ENCODE measurements at regions not wholly inside any gene's neighbourhood (a gene's known extent, or its start where the extent isn't known, plus 50 kb on each side); places are given as distances from the start of the nearest gene placed in this dataset.

GRCh38 chr21:19557046-19557445 is 1153.5 kb upstream of the TMPRSS15 start:
- H3K36me3 Mint-ChIP-seq (ENCODE audit: insufficient read depth) = no peaks in the 10 kb centered on the region
- H3K4me1 Mint-ChIP-seq (ENCODE audit: low read depth) = no peaks in the 10 kb centered on the region
- peaks cover 15% of the 10 kb centered on the region for H3K9me3 Mint-ChIP-seq
- DNase-seq (no peak), ATAC-seq (no peak)
- no peak overlapping the region for H3K4me3 Mint-ChIP-seq
- no peaks in the 10 kb centered on the region for H3K27me3 Mint-ChIP-seq (ENCODE audit: low read depth)

GRCh38 chr21:19557488-19557887 is 1153.9 kb upstream of the TMPRSS15 start:
- Mint-ChIP-seq H3K9me3 (peaks cover 15% of the 10 kb centered on the region), H3K4me1 (ENCODE audit: low read depth) (no peaks in the 10 kb centered on the region), H3K4me3 (no peak overlapping the region), H3K36me3 (ENCODE audit: insufficient read depth) (no peaks in the 10 kb centered on the region), H3K27me3 (ENCODE audit: low read depth) (no peaks in the 10 kb centered on the region)
- DNase-seq (no peak), ATAC-seq (no peak)

GRCh38 chr21:19565587-19565986 is 1162.0 kb upstream of the TMPRSS15 start:
- no peak for DNase-seq
- Mint-ChIP-seq H3K4me3 (no peak overlapping the region), H3K4me1 (ENCODE audit: low read depth) (no peaks in the 10 kb centered on the region), H3K27me3 (ENCODE audit: low read depth) (no peaks in the 10 kb centered on the region), H3K9me3 (peaks cover 3% of the 10 kb centered on the region), H3K36me3 (ENCODE audit: insufficient read depth) (no peaks in the 10 kb centered on the region)
- ATAC-seq = no peak

GRCh38 chr21:19566975-19567374 is 1163.4 kb upstream of the TMPRSS15 start:
- Mint-ChIP-seq H3K4me1 (ENCODE audit: low read depth) (no peaks in the 10 kb centered on the region), H3K36me3 (ENCODE audit: insufficient read depth) (no peaks in the 10 kb centered on the region), H3K27me3 (ENCODE audit: low read depth) (no peaks in the 10 kb centered on the region), H3K9me3 (peaks cover 3% of the 10 kb centered on the region), H3K4me3 (no peak overlapping the region)
- DNase-seq (no peak), ATAC-seq (no peak)

- H3K4me1 Mint-ChIP-seq (ENCODE audit: low read depth) = no peaks in the 10 kb centered on the region
- H3K36me3 Mint-ChIP-seq (ENCODE audit: insufficient read depth) = no peaks in the 10 kb centered on the region
- H3K9me3 Mint-ChIP-seq = peaks cover 7% of the 10 kb centered on the region
- H3K4me3 Mint-ChIP-seq = no peak overlapping the region
- ATAC-seq (no peak), DNase-seq (no peak)
- no peaks in the 10 kb centered on the region for H3K27me3 Mint-ChIP-seq (ENCODE audit: low read depth)
Measured at GRCh38 chr21:19577381-19577780, 1173.8 kb upstream of the TMPRSS15 start.

GRCh38 chr21:19590044-19590443 is 1186.5 kb upstream of the TMPRSS15 start:
- no peaks in the 10 kb centered on the region for H3K36me3 Mint-ChIP-seq (ENCODE audit: insufficient read depth)
- H3K27me3 Mint-ChIP-seq (ENCODE audit: low read depth) = no peaks in the 10 kb centered on the region
- ATAC-seq (no peak), DNase-seq (no peak)
- no peaks in the 10 kb centered on the region for H3K4me1 Mint-ChIP-seq (ENCODE audit: low read depth)
- H3K4me3 Mint-ChIP-seq = no peak overlapping the region
- H3K9me3 Mint-ChIP-seq = peaks cover 8% of the 10 kb centered on the region

GRCh38 chr21:19603011-19603593 is 1199.5 kb upstream of the TMPRSS15 start:
- ATAC-seq (no peak), DNase-seq (no peak)
- Mint-ChIP-seq H3K4me3 (no peak overlapping the region), H3K4me1 (ENCODE audit: low read depth) (no peaks in the 10 kb centered on the region), H3K9me3 (peaks cover 5% of the 10 kb centered on the region), H3K27me3 (ENCODE audit: low read depth) (no peaks in the 10 kb centered on the region), H3K36me3 (ENCODE audit: insufficient read depth) (no peaks in the 10 kb centered on the region)

- Mint-ChIP-seq H3K4me1 (ENCODE audit: low read depth) (no peaks in the 10 kb centered on the region), H3K4me3 (no peak overlapping the region), H3K27me3 (ENCODE audit: low read depth) (no peaks in the 10 kb centered on the region), H3K36me3 (ENCODE audit: insufficient read depth) (no peaks in the 10 kb centered on the region), H3K9me3 (peaks cover 4% of the 10 kb centered on the region)
- no peak for ATAC-seq
- no peak for DNase-seq
Measured at GRCh38 chr21:19608101-19608621, 1204.6 kb upstream of the TMPRSS15 start.

GRCh38 chr21:19609611-19610010 is 1206.0 kb upstream of the TMPRSS15 start:
- ATAC-seq = no peak
- no peak for DNase-seq
- Mint-ChIP-seq H3K36me3 (ENCODE audit: insufficient read depth) (no peaks in the 10 kb centered on the region), H3K27me3 (ENCODE audit: low read depth) (no peaks in the 10 kb centered on the region), H3K9me3 (peaks cover 4% of the 10 kb centered on the region), H3K4me1 (ENCODE audit: low read depth) (no peaks in the 10 kb centered on the region), H3K4me3 (no peak overlapping the region)

- H3K36me3 Mint-ChIP-seq (ENCODE audit: insufficient read depth) = no peaks in the 10 kb centered on the region
- H3K9me3 Mint-ChIP-seq = peaks cover 13% of the 10 kb centered on the region
- no peak overlapping the region for H3K4me3 Mint-ChIP-seq
- H3K4me1 Mint-ChIP-seq (ENCODE audit: low read depth) = no peaks in the 10 kb centered on the region
- DNase-seq = no peak
- ATAC-seq = no peak
- no peaks in the 10 kb centered on the region for H3K27me3 Mint-ChIP-seq (ENCODE audit: low read depth)
Measured at GRCh38 chr21:19621837-19622496, 1218.4 kb upstream of the TMPRSS15 start.

GRCh38 chr21:19640964-19641363 is 1237.4 kb upstream of the TMPRSS15 start:
- DNase-seq = no peak
- Mint-ChIP-seq H3K27me3 (ENCODE audit: low read depth) (no peaks in the 10 kb centered on the region), H3K4me1 (ENCODE audit: low read depth) (no peaks in the 10 kb centered on the region), H3K9me3 (peaks cover 4% of the 10 kb centered on the region), H3K36me3 (ENCODE audit: insufficient read depth) (no peaks in the 10 kb centered on the region), H3K4me3 (no peak overlapping the region)
- no peak for ATAC-seq

- H3K9me3 Mint-ChIP-seq = peaks cover 12% of the 10 kb centered on the region
- H3K4me3 Mint-ChIP-seq = no peak overlapping the region
- no peaks in the 10 kb centered on the region for H3K27me3 Mint-ChIP-seq (ENCODE audit: low read depth)
- no peaks in the 10 kb centered on the region for H3K4me1 Mint-ChIP-seq (ENCODE audit: low read depth)
- no peaks in the 10 kb centered on the region for H3K36me3 Mint-ChIP-seq (ENCODE audit: insufficient read depth)
- ATAC-seq (no peak), DNase-seq (no peak)
Measured at GRCh38 chr21:19648391-19648790, 1244.8 kb upstream of the TMPRSS15 start.

- no peak for DNase-seq
- H3K4me3 Mint-ChIP-seq = no peak overlapping the region
- no peak for ATAC-seq
- H3K4me1 Mint-ChIP-seq (ENCODE audit: low read depth) = no peaks in the 10 kb centered on the region
- H3K9me3 Mint-ChIP-seq = peaks cover 13% of the 10 kb centered on the region
- no peaks in the 10 kb centered on the region for H3K27me3 Mint-ChIP-seq (ENCODE audit: low read depth)
- no peaks in the 10 kb centered on the region for H3K36me3 Mint-ChIP-seq (ENCODE audit: insufficient read depth)
Measured at GRCh38 chr21:19683492-19683891, 1279.9 kb upstream of the TMPRSS15 start.

GRCh38 chr21:19684328-19684727 is 1280.7 kb upstream of the TMPRSS15 start:
- Mint-ChIP-seq H3K36me3 (ENCODE audit: insufficient read depth) (no peaks in the 10 kb centered on the region), H3K27me3 (ENCODE audit: low read depth) (no peaks in the 10 kb centered on the region), H3K9me3 (peaks cover 13% of the 10 kb centered on the region), H3K4me3 (no peak overlapping the region), H3K4me1 (ENCODE audit: low read depth) (no peaks in the 10 kb centered on the region)
- ATAC-seq (no peak), DNase-seq (no peak)

- no peaks in the 10 kb centered on the region for H3K4me1 Mint-ChIP-seq (ENCODE audit: low read depth)
- H3K36me3 Mint-ChIP-seq (ENCODE audit: insufficient read depth) = no peaks in the 10 kb centered on the region
- no peaks in the 10 kb centered on the region for H3K27me3 Mint-ChIP-seq (ENCODE audit: low read depth)
- ATAC-seq (no peak), DNase-seq (no peak)
- H3K4me3 Mint-ChIP-seq = no peak overlapping the region
- peaks cover 11% of the 10 kb centered on the region for H3K9me3 Mint-ChIP-seq
Measured at GRCh38 chr21:19692231-19692630, 1288.6 kb upstream of the TMPRSS15 start.

Data from activated T-cell treated with anti-CD3 and anti-CD28 coated beads, Interleukin-2, amount 50 U/mL, for 4 hours (primary cell).